ENCODE measurements at regions not wholly inside any gene's neighbourhood (a gene's known extent, or its start where the extent isn't known, plus 50 kb on each side); places are given as distances from the start of the nearest gene placed in this dataset.
"Not testable (repeated sequence)": the region's sequence is repeated elsewhere in the genome, so short reads cannot be mapped to it uniquely, and the experiment has no call there.

DNA sequence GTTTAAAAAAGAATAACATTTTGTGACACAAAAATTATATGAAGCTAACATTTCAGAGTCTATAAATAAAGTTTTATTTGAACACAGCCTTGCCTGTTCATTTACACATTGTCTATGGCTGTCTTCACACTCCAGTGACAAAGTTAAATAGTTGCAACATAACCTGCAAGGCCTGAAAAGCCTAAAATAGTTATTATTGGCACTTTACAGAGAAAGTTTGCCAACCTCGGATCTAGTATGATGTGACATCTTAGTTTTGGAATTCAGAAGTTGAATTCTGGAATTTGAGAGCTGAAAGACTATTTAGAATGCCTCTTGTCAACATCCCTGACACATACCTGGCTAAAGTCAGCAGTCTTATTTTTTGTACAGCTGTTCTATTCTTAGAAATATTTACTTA is 68.3 kb downstream of the DYRK2 start:
- no peak for DNase-seq (ENCODE audit: low read depth)
- no peak overlapping the region for H3K4me3 ChIP-seq (ENCODE audit: low read depth, low read length)

DNA sequence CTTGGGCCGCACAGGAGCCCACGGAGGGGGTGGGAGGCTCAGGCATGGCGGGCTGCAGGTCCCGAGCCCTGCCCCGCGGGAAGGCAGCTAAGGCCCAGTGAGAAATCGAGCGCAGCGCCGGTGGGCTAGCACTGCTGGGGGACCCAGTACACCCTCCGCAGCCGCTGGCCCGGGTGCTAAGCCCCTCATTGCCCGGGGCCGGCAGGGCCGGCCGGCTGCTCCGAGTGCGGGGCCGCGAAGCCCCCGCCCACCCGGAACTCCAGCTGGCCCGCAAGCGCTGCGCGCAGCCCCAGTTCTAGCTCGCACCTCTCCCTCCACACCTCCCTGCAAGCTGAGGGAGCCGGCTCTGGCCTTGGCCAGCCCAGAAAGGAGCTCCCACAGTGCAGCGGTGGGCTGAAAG is 70.8 kb downstream of the DYRK2 start:
- not testable (repeated sequence) for H3K4me3 ChIP-seq (ENCODE audit: low read depth, low read length); DNase-seq (ENCODE audit: low read depth)

DNA sequence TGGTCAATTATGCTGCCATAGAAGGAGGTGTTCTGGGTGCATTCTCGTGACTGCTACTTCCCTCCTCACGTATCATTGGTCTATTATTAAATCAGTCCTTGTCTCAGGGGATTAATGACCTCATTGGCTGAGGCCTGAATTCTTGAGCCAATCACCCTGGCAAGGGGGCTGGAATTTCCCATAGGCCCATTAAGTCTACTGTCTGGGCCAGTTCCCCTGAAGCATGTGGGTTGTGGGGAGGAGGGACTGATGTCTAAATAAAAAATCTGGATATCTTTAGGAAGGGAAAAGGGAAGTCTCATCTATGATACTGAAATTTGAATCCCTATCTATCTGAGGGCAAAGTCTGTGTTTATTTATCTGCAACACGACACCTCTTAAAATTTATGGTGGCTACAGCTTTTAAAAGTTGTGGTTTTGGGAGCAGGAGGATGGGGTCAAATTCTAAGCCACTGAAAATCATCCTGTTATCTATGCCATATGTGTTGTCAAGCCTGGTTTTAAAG is 71.9 kb downstream of the DYRK2 start:
- no peak overlapping the region for H3K4me3 ChIP-seq (ENCODE audit: low read depth, low read length)
- DNase-seq (ENCODE audit: low read depth) = peak; percentile 59

DNA sequence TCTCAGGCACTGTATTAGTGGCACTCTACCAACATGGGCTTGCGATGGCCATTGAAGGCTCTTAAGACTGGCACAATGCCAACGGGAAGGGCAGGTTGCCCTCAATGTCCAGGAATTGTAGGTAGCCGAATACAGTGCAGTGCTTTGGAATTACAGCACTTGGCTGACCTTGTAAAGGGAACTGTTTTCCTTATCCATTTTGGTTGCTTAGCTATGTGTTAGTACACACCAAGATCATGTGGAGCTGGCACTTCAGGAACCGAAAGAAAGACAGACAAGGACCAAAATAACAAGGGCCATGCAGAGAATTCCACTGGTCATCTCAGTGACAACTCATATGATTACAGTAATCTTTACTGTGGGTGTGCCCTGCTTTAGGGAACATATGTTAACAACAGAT is 72.7 kb downstream of the DYRK2 start:
- H3K4me3 ChIP-seq (ENCODE audit: low read depth, low read length) = no peak overlapping the region
- DNase-seq (ENCODE audit: low read depth) = no peak

DNA sequence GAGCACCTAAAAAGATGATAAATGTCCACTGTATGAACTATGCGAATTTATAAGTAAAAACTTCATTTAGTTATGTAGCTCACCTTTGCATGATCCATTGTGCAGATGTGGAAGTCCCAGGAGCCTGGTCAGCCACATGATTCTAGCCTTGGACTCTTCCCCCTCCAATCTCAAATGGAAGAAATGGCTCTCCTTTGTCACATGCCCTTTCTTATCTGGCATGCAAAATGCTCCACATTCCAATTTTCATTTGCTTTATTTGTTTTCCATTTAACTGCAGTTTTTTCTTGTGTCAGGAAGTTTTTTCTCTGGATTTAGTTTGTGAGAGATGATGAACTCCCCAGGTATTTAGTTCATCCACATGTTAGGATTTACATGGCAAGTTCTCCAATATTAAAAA is 73.8 kb downstream of the DYRK2 start:
- no peak for DNase-seq (ENCODE audit: low read depth)

DNA sequence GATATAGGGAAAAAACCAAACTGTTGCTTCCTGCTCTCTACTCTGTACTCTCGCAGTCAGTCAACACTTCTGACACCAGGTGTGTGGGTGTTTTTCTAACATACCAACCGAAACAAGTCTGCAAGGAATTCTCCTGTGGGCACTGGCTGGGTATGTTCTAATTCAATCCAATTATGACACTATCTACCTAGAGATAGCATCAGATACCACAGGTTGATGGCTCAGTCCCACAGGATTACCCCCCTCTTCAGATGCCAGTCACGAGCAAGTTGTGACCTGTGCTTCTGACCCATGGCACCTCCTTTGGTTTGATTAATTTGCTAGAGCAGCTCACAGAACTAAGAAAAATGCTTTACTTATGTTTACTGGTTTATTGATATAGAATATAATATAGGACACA is 78.3 kb downstream of the DYRK2 start:
- DNase-seq (ENCODE audit: low read depth) = no peak
- no peak overlapping the region for H3K4me3 ChIP-seq (ENCODE audit: low read depth, low read length)

More for the DNA sequence above, 73.8 kb downstream of the DYRK2 start:
- H3K4me3 ChIP-seq (ENCODE audit: low read depth, low read length) = no peak overlapping the region

DNA sequence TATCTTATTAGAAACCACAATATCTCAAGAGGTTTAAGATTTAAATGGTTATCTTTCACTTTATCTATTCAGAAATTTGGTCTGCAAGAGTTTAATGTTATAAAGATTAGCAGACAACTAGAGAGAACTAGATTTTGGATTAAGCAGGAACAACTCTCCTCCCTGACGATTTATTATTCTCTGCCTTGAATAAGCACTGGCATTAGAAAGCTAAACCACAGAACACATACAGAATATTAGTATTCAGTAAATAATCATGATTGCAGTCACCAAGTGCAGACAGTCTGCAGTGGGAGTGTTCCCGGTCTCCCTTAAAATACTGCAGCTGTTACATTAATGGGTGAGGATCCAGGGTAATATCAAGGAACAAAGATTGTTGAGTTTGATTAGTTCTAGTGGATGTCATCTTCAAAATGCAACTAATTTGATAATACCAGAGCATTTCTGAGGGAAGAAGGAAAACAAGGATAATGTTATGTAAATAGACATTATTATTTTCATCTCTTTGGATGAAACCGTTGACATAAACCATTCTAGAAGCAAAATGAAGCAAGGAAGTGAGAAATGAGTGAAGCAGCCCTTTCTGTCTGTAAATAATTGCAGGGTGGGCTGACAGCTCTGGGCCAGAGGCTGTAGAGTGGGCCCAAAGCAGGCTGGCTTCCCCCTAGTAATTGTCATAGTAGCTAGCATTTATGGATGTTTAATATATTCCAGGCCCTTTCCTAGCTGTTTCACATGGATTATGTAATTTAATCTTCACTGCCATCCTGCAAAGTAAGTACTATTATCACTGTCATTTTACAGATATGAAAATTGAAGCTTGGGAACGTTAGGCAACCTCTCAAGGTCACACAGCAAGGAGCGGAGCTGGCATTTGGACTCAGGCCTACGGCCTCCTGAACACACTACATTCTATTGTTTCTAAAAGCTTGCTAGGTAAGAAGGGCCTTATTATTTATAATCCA is 79.4 kb downstream of the DYRK2 start:
- no peak overlapping the region for H3K4me3 ChIP-seq (ENCODE audit: low read depth, low read length)
- DNase-seq (ENCODE audit: low read depth) = no peak

DNA sequence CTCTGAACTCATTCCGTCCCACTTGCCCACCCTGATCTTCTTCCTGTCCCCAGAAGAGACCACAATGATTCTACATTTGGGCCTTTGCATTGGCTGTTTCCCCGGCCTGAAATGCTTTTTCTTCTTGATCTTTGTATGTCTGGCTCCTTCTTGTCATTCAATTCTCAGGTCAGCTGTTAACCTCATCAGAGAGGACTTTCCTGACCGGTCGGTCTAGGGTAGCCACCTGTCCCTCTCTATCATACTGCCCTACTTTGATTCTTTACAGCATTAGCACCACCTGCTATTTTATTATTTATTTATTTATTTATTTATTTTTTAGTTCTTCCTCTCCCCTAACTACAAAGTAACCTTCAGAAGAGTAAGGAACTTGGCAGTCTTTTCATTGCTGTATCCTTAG is 84.3 kb downstream of the DYRK2 start:
- no peak overlapping the region for H3K4me3 ChIP-seq (ENCODE audit: low read depth, low read length)
- DNase-seq (ENCODE audit: low read depth) = no peak

DNA sequence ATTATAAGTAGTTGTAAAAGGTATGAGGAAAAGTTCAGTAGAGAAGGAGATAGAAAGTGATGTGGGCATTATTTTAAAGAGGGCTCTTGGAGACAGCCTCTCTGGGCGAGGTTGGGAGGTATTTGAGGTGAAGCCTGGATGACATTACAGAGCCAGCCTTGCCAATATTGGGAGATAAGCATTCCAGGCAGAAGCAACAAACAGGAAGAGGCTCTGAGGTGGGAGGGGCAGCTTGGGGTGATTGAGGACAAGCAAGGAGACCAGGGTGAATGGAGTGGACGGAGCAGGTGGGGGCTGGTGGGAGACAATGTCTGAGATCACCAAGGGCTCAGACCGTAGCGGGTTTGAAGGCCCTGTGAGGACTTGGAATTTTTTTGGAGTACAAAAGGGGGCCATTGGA is 87.3 kb downstream of the DYRK2 start:
- no peak overlapping the region for H3K4me3 ChIP-seq (ENCODE audit: low read depth, low read length)
- DNase-seq (ENCODE audit: low read depth) = no peak

DNA sequence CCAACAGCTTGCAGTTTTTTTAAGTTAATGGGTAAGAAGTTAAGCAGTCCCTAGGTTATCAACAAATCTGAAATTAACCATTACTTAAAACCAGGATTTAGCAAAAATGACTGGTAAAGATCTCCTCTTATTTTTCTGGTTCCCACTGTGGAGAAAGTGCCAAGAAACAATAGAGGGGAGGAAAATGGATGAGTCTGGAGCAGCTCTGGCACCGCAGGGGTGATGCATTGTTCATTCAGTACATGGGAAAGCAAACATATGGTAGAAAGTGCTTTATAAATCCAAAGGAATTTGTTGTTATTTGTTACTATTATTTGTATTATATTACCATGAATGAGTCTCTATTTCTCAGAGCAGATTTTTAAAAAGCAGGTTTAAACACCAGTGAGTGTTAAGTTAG is 92.2 kb downstream of the DYRK2 start:
- no peak overlapping the region for H3K4me3 ChIP-seq (ENCODE audit: low read depth, low read length)
- DNase-seq (ENCODE audit: low read depth) = no peak

DNA sequence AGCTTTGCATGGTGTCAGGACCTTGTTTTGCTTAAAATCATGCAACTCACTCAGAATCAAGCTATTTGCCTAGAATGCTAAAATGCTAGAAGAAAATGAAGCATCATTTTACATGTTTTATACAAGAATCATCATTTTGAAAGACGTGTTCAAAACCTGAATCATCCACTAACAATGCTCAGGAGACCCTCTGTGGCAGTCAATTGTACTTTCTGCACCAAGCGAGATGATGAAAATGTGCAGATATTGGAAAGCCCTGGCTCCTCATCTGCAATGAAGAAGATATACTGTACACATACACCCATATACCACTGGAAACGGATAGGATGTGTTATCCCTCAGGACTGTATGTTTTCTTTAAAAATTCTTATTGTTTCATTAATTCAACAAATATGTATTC is 92.7 kb downstream of the DYRK2 start:
- peak; percentile 40 for DNase-seq (ENCODE audit: low read depth)
- H3K4me3 ChIP-seq (ENCODE audit: low read depth, low read length) = no peak overlapping the region

DNA sequence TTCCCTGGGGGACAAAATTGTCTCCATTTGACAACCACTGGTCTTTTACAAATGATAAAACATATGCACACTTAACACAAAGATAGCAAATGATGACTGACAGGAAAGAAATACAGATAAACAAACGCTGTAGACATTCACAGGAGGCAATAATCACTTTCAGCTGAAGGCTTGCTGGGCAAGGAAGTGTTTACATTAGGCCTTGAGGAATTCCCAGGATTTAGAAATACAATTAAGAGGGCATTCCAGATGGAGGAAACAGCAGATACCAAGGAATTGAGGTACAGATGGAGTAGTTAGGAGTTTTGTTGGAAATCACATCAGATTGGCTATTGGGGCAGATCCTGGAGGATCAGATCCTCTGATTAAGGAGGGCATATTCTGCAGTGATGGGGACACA is 93.9 kb downstream of the DYRK2 start:
- DNase-seq (ENCODE audit: low read depth) = no peak
- H3K4me3 ChIP-seq (ENCODE audit: low read depth, low read length) = no peak overlapping the region

DNA sequence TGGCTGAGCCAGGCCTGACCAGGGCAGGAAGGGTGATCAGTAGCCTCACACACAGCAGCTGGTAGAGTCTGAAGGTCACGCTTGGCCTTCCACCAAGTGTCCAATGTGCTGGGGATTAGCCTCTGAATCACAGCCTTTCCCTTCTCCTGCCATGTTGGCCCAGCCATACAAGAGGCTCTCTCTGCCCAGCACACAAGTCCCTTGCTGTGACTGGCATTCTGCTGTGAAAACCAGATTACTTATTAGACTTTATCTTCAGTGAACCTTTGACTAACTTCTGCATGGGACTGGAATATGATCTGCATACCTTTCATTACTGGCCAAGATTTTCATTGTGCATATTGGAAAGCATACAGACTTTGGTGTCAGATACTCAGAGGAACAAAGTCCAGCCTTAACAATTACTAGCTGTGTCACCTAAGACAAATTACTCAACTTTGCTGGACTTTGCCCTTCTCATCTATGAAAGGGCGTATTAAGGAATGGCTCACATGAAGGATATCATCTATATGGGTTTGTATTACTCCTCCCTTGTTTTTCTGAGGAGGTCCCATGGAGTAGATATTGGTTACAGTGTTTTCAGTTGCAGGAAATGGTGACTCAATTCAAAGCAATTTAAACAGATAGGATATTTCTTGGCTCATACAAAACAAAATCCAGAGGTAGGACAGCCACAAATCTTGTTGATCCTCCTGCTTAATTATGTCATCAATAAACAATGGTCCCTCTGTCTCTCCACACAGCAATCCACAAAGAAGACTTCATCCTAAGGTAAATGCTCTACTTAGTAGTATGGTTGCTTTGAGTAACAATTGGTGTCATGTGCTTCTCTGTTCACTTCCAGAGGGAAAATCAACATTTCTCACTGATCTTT is 99.6 kb downstream of the DYRK2 start:
- H3K4me3 ChIP-seq (ENCODE audit: low read depth, low read length) = no peak overlapping the region
- DNase-seq (ENCODE audit: low read depth) = no peak

DNA sequence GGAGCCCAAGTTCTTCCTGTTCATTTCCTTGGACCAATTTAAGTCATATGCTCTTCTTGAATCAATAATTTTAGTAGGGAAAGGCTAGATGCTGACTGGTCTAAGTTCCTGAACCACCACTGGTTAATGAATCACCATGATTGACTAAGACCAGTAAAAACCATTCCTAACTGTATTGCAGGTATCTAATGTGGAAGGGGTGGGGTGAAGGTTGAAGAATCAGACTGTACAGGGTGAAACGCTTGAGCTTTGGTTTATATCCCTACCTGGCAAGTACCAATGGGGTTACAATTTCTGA is 100.1 kb downstream of the DYRK2 start:
- DNase-seq (ENCODE audit: low read depth) = no peak
- no peak overlapping the region for H3K4me3 ChIP-seq (ENCODE audit: low read depth, low read length)

DNA sequence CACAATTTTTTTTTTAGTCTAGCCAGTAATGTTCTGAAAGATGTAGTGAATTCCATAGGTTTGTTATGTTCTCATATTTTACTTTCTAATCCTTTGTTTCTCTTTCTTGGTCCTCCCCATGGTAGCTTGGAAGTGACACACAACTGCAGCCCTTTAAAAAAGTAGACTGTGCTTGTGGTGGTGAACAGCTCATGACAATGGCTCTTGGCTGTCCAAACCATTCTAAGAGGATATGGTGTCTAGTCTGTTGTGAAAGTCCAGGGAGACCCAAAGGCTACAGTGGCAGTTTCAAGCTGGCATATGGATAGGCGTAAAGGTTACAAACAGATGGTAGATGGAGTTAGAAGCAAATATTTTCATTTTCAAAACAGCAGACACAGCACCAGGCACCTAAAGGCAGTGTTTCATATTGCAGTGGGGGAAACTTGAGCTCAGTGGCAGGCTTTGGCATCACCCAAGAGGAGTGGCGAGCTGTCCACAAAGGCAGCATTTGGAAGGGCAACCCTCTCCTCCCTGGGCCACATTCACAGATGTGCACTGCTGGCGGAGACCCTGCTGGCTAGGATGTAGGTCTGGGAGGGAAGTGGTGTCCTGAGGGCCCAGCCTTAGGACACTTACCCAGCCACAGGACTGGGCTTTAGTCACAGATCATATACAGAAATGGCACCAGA is 102.1 kb downstream of the DYRK2 start:
- no peak overlapping the region for H3K4me3 ChIP-seq (ENCODE audit: low read depth, low read length)
- no peak for DNase-seq (ENCODE audit: low read depth)

DNA sequence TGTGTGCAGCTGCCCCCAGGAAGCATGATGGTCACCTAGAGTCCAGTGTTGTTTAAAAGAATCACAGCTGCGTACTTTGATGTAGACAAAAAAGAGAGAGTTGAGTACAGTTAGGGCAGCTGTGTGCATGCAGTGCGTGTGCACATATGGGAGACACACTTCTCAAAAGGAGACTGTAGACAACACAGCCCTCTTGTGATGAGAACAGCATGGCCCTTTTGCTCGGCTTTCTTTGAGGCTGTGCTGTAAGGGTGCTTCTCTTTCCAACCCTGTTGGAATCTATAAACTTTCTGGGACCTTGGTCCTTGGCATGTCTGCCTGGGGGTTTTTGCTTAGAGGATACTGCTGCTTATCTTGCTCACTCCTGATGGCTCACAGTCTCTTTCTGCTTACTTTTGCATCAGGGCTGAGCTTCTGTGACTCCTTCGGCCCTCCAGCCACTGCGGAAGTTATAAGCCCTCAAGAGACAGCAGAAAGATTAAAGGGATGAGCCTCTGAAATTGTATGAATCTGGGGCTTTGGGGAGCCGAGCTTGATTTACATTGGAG is 102.9 kb downstream of the DYRK2 start:
- H3K4me3 ChIP-seq (ENCODE audit: low read depth, low read length) = no peak overlapping the region
- DNase-seq (ENCODE audit: low read depth) = no peak

DNA sequence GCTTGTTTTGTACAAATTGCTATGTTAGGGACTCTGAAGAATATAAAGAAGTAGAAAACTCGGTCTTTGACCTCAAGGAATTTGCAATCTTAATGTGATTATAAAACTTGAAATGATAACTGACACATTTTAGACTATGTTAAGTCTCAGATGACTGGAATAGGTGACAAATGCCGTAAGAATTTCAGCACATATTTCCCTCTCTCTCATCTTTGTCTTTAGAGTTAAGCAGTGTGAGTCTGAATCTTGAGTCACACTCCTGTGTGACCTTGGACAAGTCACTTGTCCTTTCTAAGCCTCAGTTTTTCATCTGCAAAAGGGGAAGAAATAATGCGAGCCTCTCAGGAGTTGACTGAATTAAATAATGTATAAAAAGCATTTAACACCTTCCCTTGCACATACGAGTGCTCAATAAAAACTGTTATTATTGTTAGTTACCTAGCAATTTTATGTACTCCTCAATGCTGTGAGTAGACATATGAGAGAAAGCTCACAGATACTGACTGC is 103.7 kb downstream of the DYRK2 start:
- H3K4me3 ChIP-seq (ENCODE audit: low read depth, low read length) = no peak overlapping the region
- no peak for DNase-seq (ENCODE audit: low read depth)

DNA sequence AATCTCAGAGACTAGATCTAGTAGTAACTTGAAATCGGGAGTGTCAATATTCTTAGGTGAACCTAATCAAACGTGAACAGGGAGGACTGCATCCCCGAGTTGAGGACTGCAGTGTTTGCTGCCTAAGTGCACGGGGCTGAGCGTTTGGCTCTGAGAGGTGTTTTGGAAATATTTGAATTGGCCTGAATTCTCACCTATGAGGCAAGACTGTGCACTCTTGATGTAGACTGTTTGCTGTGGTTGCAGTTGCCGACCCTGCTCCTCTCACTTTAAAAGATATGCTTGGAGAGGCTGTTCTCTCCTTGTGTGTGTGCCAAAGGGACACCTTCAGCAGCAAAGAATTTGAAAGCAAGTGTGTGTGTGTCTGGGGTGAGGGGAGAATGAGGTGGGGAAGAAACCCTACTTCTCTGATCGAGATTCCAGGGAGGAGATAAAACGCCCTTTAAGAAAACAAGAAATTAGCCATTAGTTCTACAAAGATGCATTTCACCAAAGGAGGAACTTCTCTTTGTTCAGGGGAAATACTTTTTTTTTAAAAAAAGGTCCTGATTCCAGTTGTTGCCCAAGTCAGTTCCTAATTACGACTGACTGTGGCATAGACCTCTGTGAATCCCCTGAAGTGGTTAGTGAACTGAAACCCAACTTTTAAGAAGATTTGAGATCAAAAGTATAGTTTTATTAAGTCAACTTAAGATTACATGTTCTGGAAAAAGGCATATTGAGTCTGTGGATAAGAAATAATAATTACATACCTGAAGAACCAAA is 106.6 kb downstream of the DYRK2 start:
- H3K4me3 ChIP-seq (ENCODE audit: low read depth, low read length) = no peak overlapping the region
- DNase-seq (ENCODE audit: low read depth) = no peak

DNA sequence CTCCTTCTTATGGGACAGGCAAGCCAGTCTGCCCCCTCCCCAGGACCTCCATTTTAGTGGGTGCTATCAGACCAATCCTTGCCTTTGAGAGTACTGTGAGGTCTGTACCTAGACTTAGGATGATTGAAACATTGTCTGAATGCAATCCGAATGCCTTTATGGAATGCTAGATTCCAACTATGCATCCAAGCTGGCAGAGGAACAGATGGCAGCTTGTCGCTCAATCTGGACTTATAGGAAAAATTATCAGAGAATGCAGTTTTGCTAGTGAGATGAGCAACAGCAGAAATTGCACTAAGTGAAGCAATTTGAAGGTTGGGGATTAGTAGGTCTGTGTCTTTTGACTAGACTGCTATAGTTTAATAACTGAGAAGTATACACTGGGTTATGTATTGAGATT is 109.1 kb downstream of the DYRK2 start:
- no peak for DNase-seq (ENCODE audit: low read depth)
- no peak overlapping the region for H3K4me3 ChIP-seq (ENCODE audit: low read depth, low read length)

Measured in skeletal muscle cell (primary cell).